ENCODE measurements at regions not wholly inside any gene's neighbourhood (a gene's known extent, or its start where the extent isn't known, plus 50 kb on each side); places are given as distances from the start of the nearest gene placed in this dataset.

DNA sequence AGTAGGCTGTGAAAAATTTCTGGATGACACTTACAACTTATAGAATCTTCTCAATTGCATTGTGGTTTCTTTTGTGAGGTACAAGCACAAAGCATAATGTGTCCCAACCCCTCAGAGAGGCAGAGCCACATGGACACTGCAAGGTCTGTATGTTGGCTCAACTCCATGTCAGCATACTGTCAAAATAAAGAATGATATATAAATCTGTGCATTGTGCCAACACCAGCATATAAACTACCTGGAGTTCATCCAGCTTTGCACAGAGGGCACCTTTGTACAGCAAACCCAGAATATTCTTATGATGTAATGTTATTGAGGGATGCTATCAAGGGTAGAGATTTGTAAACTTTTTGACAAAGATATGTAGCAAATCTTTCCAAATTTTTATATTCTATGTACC lies 1065.8 kb upstream of the MIR17HG start:
- ChIA-PET POLR2A (no interaction called here), CTCF (ENCODE audit: low intra/inter-chr PET ratio) (no interaction called here)
- H3K4me1 ChIP-seq (replicated peaks in 1 of 2; ENCODE audit: control insufficient read depth in 2 of 2, insufficient read depth in 2 of 2, low read length in 2 of 2), result no peaks in the 10 kb centered on the region
- H3K9me1 ChIP-seq (ENCODE audit: control insufficient read depth, insufficient read depth, low read length), result no peaks in the 10 kb centered on the region
- H3K4me3 ChIP-seq, result no peak overlapping the region
- in situ Hi-C loops (cut with MboI) (no loop called here), intact Hi-C loops (cut with micrococcal nuclease) (no loop called here)
- H3K36me3 ChIP-seq (ENCODE audit: control insufficient read depth, insufficient read depth, low read length), result no peaks in the 10 kb centered on the region
- TF ChIP-seq ZEB2 (IDR thresholded peaks at IDR 0.05), result no peak
- no peaks in the 10 kb centered on the region for H3K27me3 ChIP-seq (ENCODE audit: control insufficient read depth in 2 of 2, insufficient read depth in 2 of 2, low read length in 2 of 2)
- no peak overlapping the region for H3K9ac ChIP-seq (ENCODE audit: insufficient read depth in 1 of 2, low read depth in 2 of 2, low read length in 2 of 2)
- H3K9me3 ChIP-seq (replicated peaks; ENCODE audit: control insufficient read depth, insufficient read depth, low read depth, low read length), result no peaks in the 10 kb centered on the region; the same call in 1 of the 2 replicates
- no peaks in the 10 kb centered on the region for H3K79me2 ChIP-seq (ENCODE audit: control insufficient read depth, insufficient read depth, low read length)
- H3K4me2 ChIP-seq (ENCODE audit: insufficient read depth, low read length), result no peak overlapping the region
- H4K20me1 ChIP-seq (replicated peaks; ENCODE audit: control insufficient read depth, insufficient read depth, low read length), result no peaks in the 10 kb centered on the region
- ATAC-seq (no peak), DNase-seq (ENCODE audit: extremely low read depth in 1 of 4, low spot score in 3 of 4) (no peak), FAIRE-seq (no peak)
- no peak overlapping the region for H2AFZ ChIP-seq (ENCODE audit: low read depth, low read length)
- H3K27ac ChIP-seq (ENCODE audit: extremely low read depth, low read depth, low read length), result no peak overlapping the region
- no TSS peak for BruUV-seq (replicated peaks)

DNA sequence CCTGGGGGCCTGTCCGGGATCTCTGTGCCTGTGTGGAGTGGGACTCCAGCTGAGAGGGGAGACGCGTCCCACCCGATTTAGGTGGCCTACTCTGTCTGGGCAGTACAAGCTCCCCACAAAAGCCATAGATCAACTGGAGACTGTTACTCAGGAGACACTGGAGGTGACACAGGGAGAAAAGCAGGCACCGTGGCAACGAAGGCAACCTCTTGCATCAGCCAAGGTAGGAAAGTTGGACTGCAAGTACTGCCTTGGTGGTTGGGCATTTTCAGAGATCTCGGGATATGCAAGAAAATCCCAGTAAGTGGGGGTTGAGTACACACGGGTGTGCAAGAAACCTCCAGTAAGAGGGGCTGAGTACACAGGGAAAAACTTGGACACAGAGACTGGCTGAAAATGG lies 1060.0 kb upstream of the MIR17HG start:
- no peak overlapping the region for H3K9ac ChIP-seq (ENCODE audit: insufficient read depth in 1 of 2, low read depth in 2 of 2, low read length in 2 of 2)
- no peaks in the 10 kb centered on the region for H3K4me1 ChIP-seq (replicated peaks in 1 of 2; ENCODE audit: control insufficient read depth in 2 of 2, insufficient read depth in 2 of 2, low read length in 2 of 2)
- H3K4me2 ChIP-seq (ENCODE audit: insufficient read depth, low read length), result no peak overlapping the region
- H3K79me2 ChIP-seq (ENCODE audit: control insufficient read depth, insufficient read depth, low read length), result no peaks in the 10 kb centered on the region
- no TSS peak for BruUV-seq (replicated peaks)
- FAIRE-seq (no peak), ATAC-seq (no peak), DNase-seq (ENCODE audit: extremely low read depth in 1 of 4, low spot score in 3 of 4) (no peak)
- in situ Hi-C loops (cut with MboI) (no loop called here), intact Hi-C loops (cut with micrococcal nuclease) (no loop called here)
- no peak overlapping the region for H3K27ac ChIP-seq (ENCODE audit: extremely low read depth, low read depth, low read length)
- WGBS (ENCODE audit: insufficient coverage, low coverage, missing lambda C conversion rate), result under 1% methylated on average over 8 of the region's 8 CpGs
- CTCF ChIA-PET (ENCODE audit: low intra/inter-chr PET ratio), result no interaction called here
- H3K4me3 ChIP-seq, result no peak overlapping the region
- no peaks in the 10 kb centered on the region for H4K20me1 ChIP-seq (replicated peaks; ENCODE audit: control insufficient read depth, insufficient read depth, low read length)
- H3K36me3 ChIP-seq (ENCODE audit: control insufficient read depth, insufficient read depth, low read length), result no peaks in the 10 kb centered on the region
- H3K9me3 ChIP-seq (replicated peaks; ENCODE audit: control insufficient read depth, insufficient read depth, low read depth, low read length), result peaks cover 6% of the 10 kb centered on the region; the same call in 1 of the 2 replicates
- POLR2A ChIA-PET, result no interaction called here
- no peaks in the 10 kb centered on the region for H3K27me3 ChIP-seq (ENCODE audit: control insufficient read depth in 2 of 2, insufficient read depth in 2 of 2, low read length in 2 of 2)
- no peak overlapping the region for H2AFZ ChIP-seq (ENCODE audit: low read depth, low read length)
- H3K9me1 ChIP-seq (ENCODE audit: control insufficient read depth, insufficient read depth, low read length), result no peaks in the 10 kb centered on the region
- TF ChIP-seq SMARCA5 (IDR thresholded peaks at IDR 0.05) (no peak), BHLHE40 (IDR thresholded peaks at IDR 0.05; ENCODE audit: low read length) (no peak)
- TF ChIP-seq, protein P1, sequence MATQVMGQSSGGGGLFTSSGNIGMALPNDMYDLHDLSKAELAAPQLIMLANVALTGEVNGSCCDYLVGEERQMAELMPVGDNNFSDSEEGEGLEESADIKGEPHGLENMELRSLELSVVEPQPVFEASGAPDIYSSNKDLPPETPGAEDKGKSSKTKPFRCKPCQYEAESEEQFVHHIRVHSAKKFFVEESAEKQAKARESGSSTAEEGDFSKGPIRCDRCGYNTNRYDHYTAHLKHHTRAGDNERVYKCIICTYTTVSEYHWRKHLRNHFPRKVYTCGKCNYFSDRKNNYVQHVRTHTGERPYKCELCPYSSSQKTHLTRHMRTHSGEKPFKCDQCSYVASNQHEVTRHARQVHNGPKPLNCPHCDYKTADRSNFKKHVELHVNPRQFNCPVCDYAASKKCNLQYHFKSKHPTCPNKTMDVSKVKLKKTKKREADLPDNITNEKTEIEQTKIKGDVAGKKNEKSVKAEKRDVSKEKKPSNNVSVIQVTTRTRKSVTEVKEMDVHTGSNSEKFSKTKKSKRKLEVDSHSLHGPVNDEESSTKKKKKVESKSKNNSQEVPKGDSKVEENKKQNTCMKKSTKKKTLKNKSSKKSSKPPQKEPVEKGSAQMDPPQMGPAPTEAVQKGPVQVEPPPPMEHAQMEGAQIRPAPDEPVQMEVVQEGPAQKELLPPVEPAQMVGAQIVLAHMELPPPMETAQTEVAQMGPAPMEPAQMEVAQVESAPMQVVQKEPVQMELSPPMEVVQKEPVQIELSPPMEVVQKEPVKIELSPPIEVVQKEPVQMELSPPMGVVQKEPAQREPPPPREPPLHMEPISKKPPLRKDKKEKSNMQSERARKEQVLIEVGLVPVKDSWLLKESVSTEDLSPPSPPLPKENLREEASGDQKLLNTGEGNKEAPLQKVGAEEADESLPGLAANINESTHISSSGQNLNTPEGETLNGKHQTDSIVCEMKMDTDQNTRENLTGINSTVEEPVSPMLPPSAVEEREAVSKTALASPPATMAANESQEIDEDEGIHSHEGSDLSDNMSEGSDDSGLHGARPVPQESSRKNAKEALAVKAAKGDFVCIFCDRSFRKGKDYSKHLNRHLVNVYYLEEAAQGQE (IDR thresholded peaks at IDR 0.05; ENCODE audit: borderline replicate concordance), result no peak
- TF ChIP-seq, protein P1 (CRISPR knock-in tag; IDR thresholded peaks at IDR 0.05; ENCODE audit: low read depth), result no peak
- TF ChIP-seq, protein P2, sequence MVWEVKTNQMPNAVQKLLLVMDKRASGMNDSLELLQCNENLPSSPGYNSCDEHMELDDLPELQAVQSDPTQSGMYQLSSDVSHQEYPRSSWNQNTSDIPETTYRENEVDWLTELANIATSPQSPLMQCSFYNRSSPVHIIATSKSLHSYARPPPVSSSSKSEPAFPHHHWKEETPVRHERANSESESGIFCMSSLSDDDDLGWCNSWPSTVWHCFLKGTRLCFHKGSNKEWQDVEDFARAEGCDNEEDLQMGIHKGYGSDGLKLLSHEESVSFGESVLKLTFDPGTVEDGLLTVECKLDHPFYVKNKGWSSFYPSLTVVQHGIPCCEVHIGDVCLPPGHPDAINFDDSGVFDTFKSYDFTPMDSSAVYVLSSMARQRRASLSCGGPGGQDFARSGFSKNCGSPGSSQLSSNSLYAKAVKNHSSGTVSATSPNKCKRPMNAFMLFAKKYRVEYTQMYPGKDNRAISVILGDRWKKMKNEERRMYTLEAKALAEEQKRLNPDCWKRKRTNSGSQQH (CRISPR knock-in tag; IDR thresholded peaks at IDR 0.05), result no peak
- TF ChIP-seq, protein P3, sequence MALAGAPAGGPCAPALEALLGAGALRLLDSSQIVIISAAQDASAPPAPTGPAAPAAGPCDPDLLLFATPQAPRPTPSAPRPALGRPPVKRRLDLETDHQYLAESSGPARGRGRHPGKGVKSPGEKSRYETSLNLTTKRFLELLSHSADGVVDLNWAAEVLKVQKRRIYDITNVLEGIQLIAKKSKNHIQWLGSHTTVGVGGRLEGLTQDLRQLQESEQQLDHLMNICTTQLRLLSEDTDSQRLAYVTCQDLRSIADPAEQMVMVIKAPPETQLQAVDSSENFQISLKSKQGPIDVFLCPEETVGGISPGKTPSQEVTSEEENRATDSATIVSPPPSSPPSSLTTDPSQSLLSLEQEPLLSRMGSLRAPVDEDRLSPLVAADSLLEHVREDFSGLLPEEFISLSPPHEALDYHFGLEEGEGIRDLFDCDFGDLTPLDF (CRISPR knock-in tag; IDR thresholded peaks at IDR 0.05), result no peak

Data from K562 (cell line).